ENCODE measurements at regions not wholly inside any gene's neighbourhood (a gene's known extent, or its start where the extent isn't known, plus 50 kb on each side); places are given as distances from the start of the nearest gene placed in this dataset.
"Not testable (repeated sequence)": the region's sequence is repeated elsewhere in the genome, so short reads cannot be mapped to it uniquely, and the experiment has no call there.

- TF ChIP-seq CTCF (conservative IDR thresholded peaks at IDR 0.05; ENCODE audit: low read depth, low read length); EZH2 (IDR thresholded peaks at IDR 0.05; ENCODE audit: low read length, unreplicated experiment); EZH2phosphoT487 (IDR thresholded peaks at IDR 0.05; ENCODE audit: borderline replicate concordance, low read length): not testable (repeated sequence)
Observed at GRCh38 chr17:27089079-27089928, 204.6 kb upstream of the WSB1 start.
